ENCODE measurements at regions not wholly inside any gene's neighbourhood (a gene's known extent, or its start where the extent isn't known, plus 50 kb on each side); places are given as distances from the start of the nearest gene placed in this dataset.

DNA sequence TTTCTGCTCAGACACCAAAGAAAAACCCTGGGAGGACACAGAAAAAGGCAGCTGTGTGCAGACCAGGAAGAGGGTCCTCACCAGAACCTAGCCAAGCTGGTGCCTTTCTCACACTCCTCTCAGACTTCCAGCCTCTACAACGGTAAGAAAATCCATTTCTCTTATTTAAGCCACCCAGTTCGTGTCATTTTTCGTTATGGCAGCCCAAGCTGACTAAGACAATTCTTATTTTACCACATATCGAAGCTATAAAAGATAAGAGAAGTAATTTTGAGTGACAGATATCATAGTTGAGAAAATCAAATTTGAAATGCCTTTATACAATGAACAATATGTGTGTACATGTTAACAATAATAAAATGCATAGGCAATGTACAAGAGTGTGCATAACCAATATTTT is 219.5 kb downstream of the CBLN2 start:
- ATAC-seq (ENCODE audit: insufficient read depth, low read depth), result no peak
- DNase-seq, result no peak

DNA sequence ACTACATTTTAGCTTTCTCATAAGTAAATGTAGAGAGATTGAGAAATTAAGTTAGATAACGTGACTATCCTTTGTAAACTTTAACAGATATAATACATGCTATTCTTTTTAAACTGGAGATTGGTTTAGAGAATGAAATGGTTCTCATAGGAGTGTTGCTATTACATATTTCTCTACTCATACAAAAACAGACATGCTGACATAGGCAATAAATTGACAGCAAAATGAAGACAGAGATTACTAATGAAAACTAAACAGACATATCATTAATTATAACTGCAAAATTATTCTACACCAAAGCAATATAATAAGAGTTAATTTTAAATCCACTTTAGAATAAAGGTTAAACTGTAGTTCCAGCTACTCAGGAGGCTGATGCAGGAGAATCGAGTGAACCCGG is 227.6 kb downstream of the CBLN2 start:
- no peaks in the 10 kb centered on the region for H3K9me3 ChIP-seq (ENCODE audit: insufficient read depth, low read length, severe bottlenecking)
- no peaks in the 10 kb centered on the region for H3K79me2 ChIP-seq (ENCODE audit: insufficient read depth, low read length)
- DNase-seq (no peak), ATAC-seq (ENCODE audit: insufficient read depth, low read depth) (no peak)
- no peaks in the 10 kb centered on the region for H3K4me1 ChIP-seq (ENCODE audit: insufficient read depth, low read length)
- TF ChIP-seq EZH2 (IDR thresholded peaks at IDR 0.05; ENCODE audit: borderline replicate concordance, low read depth, low read length, severe bottlenecking), result no peak
- TF ChIP-seq, protein P1, sequence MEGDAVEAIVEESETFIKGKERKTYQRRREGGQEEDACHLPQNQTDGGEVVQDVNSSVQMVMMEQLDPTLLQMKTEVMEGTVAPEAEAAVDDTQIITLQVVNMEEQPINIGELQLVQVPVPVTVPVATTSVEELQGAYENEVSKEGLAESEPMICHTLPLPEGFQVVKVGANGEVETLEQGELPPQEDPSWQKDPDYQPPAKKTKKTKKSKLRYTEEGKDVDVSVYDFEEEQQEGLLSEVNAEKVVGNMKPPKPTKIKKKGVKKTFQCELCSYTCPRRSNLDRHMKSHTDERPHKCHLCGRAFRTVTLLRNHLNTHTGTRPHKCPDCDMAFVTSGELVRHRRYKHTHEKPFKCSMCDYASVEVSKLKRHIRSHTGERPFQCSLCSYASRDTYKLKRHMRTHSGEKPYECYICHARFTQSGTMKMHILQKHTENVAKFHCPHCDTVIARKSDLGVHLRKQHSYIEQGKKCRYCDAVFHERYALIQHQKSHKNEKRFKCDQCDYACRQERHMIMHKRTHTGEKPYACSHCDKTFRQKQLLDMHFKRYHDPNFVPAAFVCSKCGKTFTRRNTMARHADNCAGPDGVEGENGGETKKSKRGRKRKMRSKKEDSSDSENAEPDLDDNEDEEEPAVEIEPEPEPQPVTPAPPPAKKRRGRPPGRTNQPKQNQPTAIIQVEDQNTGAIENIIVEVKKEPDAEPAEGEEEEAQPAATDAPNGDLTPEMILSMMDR (IDR thresholded peaks at IDR 0.05; ENCODE audit: borderline replicate concordance, extremely low read depth, low read length, poor library complexity, severe bottlenecking), result no peak
- no peak overlapping the region for H2AFZ ChIP-seq (ENCODE audit: low read depth, low read length)
- H3K4me2 ChIP-seq (ENCODE audit: insufficient read depth, low read length), result no peak overlapping the region
- no peaks in the 10 kb centered on the region for H3K36me3 ChIP-seq (ENCODE audit: insufficient read depth, low read length)
- no peaks in the 10 kb centered on the region for H3K27me3 ChIP-seq (ENCODE audit: insufficient read depth, low read length, poor library complexity)
- no peak overlapping the region for H3K4me3 ChIP-seq (ENCODE audit: low read depth in 1 of 2, low read length in 2 of 2)
- no peak overlapping the region for H3K27ac ChIP-seq (ENCODE audit: low read length)
- no peak overlapping the region for H3K9ac ChIP-seq (ENCODE audit: low read depth, low read length)
- H4K20me1 ChIP-seq (ENCODE audit: insufficient read depth, low read length), result no peaks in the 10 kb centered on the region

More for the DNA sequence above, 219.5 kb downstream of the CBLN2 start:
- H3K36me3 ChIP-seq (ENCODE audit: insufficient read depth, low read length), result no peaks in the 10 kb centered on the region
- H3K9me3 ChIP-seq (ENCODE audit: insufficient read depth, low read length, severe bottlenecking), result no peaks in the 10 kb centered on the region
- H3K27ac ChIP-seq (ENCODE audit: low read length), result no peak overlapping the region
- no peak overlapping the region for H3K4me2 ChIP-seq (ENCODE audit: insufficient read depth, low read length)
- no peak overlapping the region for H3K4me3 ChIP-seq (ENCODE audit: low read depth in 1 of 2, low read length in 2 of 2)
- H3K79me2 ChIP-seq (ENCODE audit: insufficient read depth, low read length), result no peaks in the 10 kb centered on the region
- H2AFZ ChIP-seq (ENCODE audit: low read depth, low read length), result no peak overlapping the region
- no peaks in the 10 kb centered on the region for H3K4me1 ChIP-seq (ENCODE audit: insufficient read depth, low read length)
- no peaks in the 10 kb centered on the region for H4K20me1 ChIP-seq (ENCODE audit: insufficient read depth, low read length)
- H3K9ac ChIP-seq (ENCODE audit: low read depth, low read length), result no peak overlapping the region
- H3K27me3 ChIP-seq (ENCODE audit: insufficient read depth, low read length, poor library complexity), result no peaks in the 10 kb centered on the region
- TF ChIP-seq, protein P1 (IDR thresholded peaks at IDR 0.05; ENCODE audit: borderline replicate concordance, extremely low read depth, low read length, poor library complexity, severe bottlenecking), result no peak
- no peak for TF ChIP-seq EZH2 (IDR thresholded peaks at IDR 0.05; ENCODE audit: borderline replicate concordance, low read depth, low read length, severe bottlenecking)

DNA sequence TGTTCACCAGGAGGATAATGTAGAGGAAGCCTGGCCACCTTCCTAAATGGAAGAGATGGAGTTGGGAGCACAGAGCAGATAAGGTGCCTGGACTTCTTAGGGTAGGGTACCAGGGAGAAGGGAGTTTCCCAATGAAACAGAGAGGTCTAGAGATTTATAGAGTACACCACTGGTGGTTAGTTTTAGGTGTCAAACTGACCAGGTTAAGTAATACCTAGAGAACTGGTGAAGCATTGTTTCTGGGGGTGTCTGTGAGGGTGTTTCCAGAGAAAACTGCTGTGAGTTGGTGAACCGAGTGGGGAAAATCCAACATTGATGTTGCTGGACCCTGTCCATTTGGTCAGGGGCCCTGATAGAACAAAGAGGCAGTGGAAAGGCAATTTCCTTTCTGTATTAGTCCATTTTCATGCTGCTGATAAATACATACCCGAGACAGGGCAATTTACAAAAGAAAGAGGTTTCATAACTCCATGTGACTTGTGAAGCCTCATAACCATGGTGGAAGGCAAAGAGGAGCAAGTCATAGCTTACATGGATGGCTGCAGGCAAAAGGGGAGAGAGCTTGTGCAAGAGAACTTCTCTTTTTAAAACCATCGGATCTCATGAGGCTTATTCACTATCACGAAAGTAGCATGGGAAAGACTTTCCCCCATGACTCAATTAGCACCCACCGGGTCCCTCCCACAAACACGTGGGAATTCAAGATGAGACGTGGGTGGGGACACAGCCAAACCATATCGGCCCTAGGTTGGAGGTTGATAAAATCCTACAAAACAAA is 260.8 kb downstream of the CBLN2 start:
- Histone ChIP-seq H3K4me1 (ENCODE audit: insufficient read depth, low read length) (no peaks in the 10 kb centered on the region), H2AFZ (ENCODE audit: low read depth, low read length) (no peak overlapping the region), H3K9ac (ENCODE audit: low read depth, low read length) (no peak overlapping the region), H3K79me2 (ENCODE audit: insufficient read depth, low read length) (no peaks in the 10 kb centered on the region), H3K27me3 (ENCODE audit: insufficient read depth, low read length, poor library complexity) (no peaks in the 10 kb centered on the region), H3K4me3 (ENCODE audit: low read depth in 1 of 2, low read length in 2 of 2) (no peak overlapping the region), H3K27ac (ENCODE audit: low read length) (no peak overlapping the region), H3K4me2 (ENCODE audit: insufficient read depth, low read length) (no peak overlapping the region), H4K20me1 (ENCODE audit: insufficient read depth, low read length) (no peaks in the 10 kb centered on the region), H3K36me3 (ENCODE audit: insufficient read depth, low read length) (no peaks in the 10 kb centered on the region), H3K9me3 (ENCODE audit: insufficient read depth, low read length, severe bottlenecking) (no peaks in the 10 kb centered on the region)
- DNase-seq (no peak), ATAC-seq (ENCODE audit: insufficient read depth, low read depth) (no peak)
- TF ChIP-seq, protein P1 (IDR thresholded peaks at IDR 0.05; ENCODE audit: borderline replicate concordance, extremely low read depth, low read length, poor library complexity, severe bottlenecking), result no peak
- TF ChIP-seq EZH2 (IDR thresholded peaks at IDR 0.05; ENCODE audit: borderline replicate concordance, low read depth, low read length, severe bottlenecking), result no peak
